Neural cell (in vitro differentiated cells): ENCODE measurements at regions not wholly inside any gene's neighbourhood (a gene's known extent, or its start where the extent isn't known, plus 50 kb on each side); places are given as distances from the start of the nearest gene placed in this dataset.

Source experiments
- CTCF ChIP-seq: fragments of 450-650 bp; IDR thresholded peaks from 2 replicates; pipeline ENCODE4 v1.5.1; 2014; ENCODE audit warnings: antibody characterized with exemption, mild to moderate bottlenecking, moderate library complexity; ENCODE audit not compliant: poor library complexity, severe bottlenecking
- EP300 ChIP-seq: fragments of 450-650 bp; conservative IDR thresholded peaks from 2 replicates; pipeline ENCODE4 v1.6.1; 2014; ENCODE audit warnings: antibody characterized with exemption, mild to moderate bottlenecking, moderate library complexity; ENCODE audit not compliant: poor library complexity, severe bottlenecking
- EZH2 ChIP-seq: fragments of 200-600, 300-800 bp; shearing (Covaris generic), sonication (generic); IDR thresholded peaks from 2 replicates; pipeline ENCODE4 v1.6.1; 2014; ENCODE audit warnings: antibody characterized with exemption, low read length, borderline replicate concordance, mild to moderate bottlenecking; ENCODE audit not compliant: insufficient read depth, poor library complexity, severe bottlenecking
- MXI1 ChIP-seq: fragments of 450-650 bp; conservative IDR thresholded peaks from 2 replicates; pipeline ENCODE4 v1.6.1; 2014; ENCODE audit warnings: antibody characterized with exemption, mild to moderate bottlenecking; ENCODE audit not compliant: poor library complexity, severe bottlenecking
- POLR2AphosphoS5 ChIP-seq: IDR thresholded peaks from 2 replicates; pipeline ENCODE4 v1.6.1; 2012
- RAD21 ChIP-seq: fragments of 450-650 bp; conservative IDR thresholded peaks from 2 replicates; pipeline ENCODE4 v1.6.1; 2014; ENCODE audit warnings: antibody characterized with exemption, mild to moderate bottlenecking, moderate library complexity
- REST ChIP-seq: IDR thresholded peaks from 2 replicates; pipeline ENCODE4 v1.6.1; 2012; ENCODE audit warnings: borderline replicate concordance
- SMC3 ChIP-seq: fragments of 450-650 bp; conservative IDR thresholded peaks from 2 replicates; pipeline ENCODE4 v1.6.1; 2014; ENCODE audit warnings: antibody characterized with exemption, mild to moderate bottlenecking, moderate library complexity; ENCODE audit not compliant: poor library complexity
- TAF1 ChIP-seq: IDR thresholded peaks from 2 replicates; pipeline ENCODE4 v1.6.1; 2012; ENCODE audit warnings: low read depth

DNA sequence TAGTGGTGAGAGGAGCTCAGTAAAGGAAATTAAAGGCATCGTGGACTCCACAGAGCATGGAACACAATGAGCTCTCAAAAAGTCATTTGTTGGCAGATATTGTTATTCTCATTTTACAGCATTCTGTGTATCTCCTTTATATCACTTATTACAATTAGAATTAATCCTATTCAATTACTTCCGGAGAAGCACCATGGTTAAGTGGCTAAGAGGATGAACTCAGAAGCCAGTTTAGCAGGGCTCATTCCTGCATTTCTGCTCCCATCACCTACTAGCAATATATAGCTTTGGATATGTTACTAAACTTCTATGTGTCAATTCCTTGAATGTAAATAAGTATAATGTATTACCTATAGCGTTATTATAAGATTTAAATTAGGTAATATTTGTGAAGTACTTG, 683.3 kb downstream of the IRS1 start:
- TF ChIP-seq CTCF (no peak), EZH2 (no peak), TAF1 (no peak), EP300 (no peak), POLR2AphosphoS5 (no peak), RAD21 (no peak), REST (no peak), SMC3 (no peak), MXI1 (no peak)
